C4-2B (cell line): ENCODE measurements at regions not wholly inside any gene's neighbourhood (a gene's known extent, or its start where the extent isn't known, plus 50 kb on each side); places are given as distances from the start of the nearest gene placed in this dataset.

Experiments used
- H3K27ac ChIP-seq: fragments of 450-650 bp; 2 replicates; pipeline ENCODE4 v1.5.1; 2017
- CTCF ChIP-seq: fragments of 450-650 bp; conservative IDR thresholded peaks from 2 replicates; pipeline ENCODE4 v1.5.1; 2017; ENCODE audit warnings: mild to moderate bottlenecking
- ZFX ChIP-seq: fragments of 450-650 bp; IDR thresholded peaks from 2 replicates; pipeline ENCODE4 v1.6.1; 2017

GRCh38 chr1:198861636-198862035, 222.8 kb downstream of the PTPRC start:
- H3K27ac ChIP-seq = no peak overlapping the region
- TF ChIP-seq ZFX (no peak), CTCF (no peak)

DNA sequence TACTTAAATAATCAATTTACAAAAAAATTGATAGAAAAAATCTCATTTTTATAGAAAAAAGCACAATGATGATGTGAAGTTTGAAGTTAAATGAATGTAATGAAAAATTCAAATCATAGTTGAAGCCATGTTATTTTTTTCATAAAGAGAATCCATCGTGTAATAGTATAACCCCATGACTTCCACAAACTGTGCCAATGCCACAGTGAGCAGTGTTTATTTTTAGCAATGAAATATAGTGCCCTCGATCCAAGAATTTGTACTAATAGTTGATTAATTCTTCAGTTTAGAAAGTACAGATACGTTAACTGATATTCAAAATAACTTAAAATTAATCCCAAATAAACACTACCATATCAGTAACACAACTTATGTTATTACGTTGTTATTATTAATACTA, 225.9 kb downstream of the PTPRC start:
- no peak overlapping the region for H3K27ac ChIP-seq
- no peak for TF ChIP-seq ZFX
- TF ChIP-seq CTCF = no peak

GRCh38 chr1:198865319-198865718, 226.5 kb downstream of the PTPRC start:
- TF ChIP-seq ZFX (no peak), CTCF (no peak)
- no peak overlapping the region for H3K27ac ChIP-seq

DNA sequence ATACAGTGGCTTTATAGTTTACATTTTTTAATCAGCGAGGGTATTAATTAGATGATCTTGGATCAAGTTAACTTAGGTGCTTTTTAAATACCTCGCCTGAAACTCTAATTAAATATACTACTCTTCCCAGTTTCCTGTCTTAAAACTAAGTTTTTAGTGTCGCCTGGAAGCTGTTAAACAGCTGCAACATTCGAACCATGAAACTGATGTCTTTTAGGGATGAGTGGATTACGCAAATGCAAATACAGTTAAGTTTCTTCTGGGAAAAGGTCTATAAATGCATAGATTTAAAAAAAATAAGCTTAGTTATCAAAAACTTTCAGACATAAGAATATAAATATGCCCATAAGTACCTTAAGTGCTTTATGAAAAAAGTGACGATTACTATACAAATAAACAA, 228.3 kb downstream of the PTPRC start:
- TF ChIP-seq CTCF = no peak
- no peak for TF ChIP-seq ZFX
- no peak overlapping the region for H3K27ac ChIP-seq

DNA sequence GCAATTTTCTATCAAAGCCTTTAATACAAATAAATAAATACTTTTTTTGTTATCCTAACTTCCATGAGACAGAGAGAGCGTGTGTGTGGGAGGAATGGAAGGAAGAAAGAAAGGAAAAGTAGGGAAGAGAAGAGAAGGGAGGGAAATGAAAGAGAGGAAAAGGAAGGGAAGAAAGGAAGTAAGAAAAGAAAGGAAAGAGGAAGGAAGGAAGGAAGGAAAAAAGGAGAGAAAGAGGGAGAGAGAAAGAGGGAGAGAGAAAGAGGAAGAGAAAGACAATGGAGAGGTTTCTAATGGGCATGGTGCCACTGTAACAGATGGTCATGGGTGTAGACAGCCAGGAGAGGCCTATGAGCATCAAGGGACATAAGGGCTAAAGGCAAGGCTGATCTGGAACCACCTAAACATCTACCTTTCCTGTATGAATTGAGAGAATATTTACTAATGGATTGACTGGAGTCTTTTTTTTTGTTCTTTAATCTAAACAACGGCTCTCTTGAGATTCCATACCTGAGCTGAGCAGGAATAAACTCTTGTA, 234.9 kb downstream of the PTPRC start:
- no peak overlapping the region for H3K27ac ChIP-seq
- no peak for TF ChIP-seq CTCF
- TF ChIP-seq ZFX = no peak

GRCh38 chr1:198876371-198876871, 237.6 kb downstream of the PTPRC start:
- TF ChIP-seq ZFX (no peak), CTCF (no peak)
- no peak overlapping the region for H3K27ac ChIP-seq

- H3K27ac ChIP-seq = no peak overlapping the region
Observed at GRCh38 chr1:198878566-198878965, 239.7 kb downstream of the PTPRC start.

More at GRCh38 chr1:198878566-198878965, 239.7 kb downstream of the PTPRC start:
- no peak for TF ChIP-seq CTCF
- TF ChIP-seq ZFX = no peak
